GM21737 (cell line): ENCODE measurements at regions not wholly inside any gene's neighbourhood (a gene's known extent, or its start where the extent isn't known, plus 50 kb on each side); places are given as distances from the start of the nearest gene placed in this dataset.

ENCODE experiments used
- ATAC-seq: cut with Tn5 transposase; IDR thresholded peaks from one replicate; pipeline ENCODE4 v1.9.1; 2021; ENCODE audit warnings: mild to moderate bottlenecking, moderate library complexity; ENCODE audit not compliant: unreplicated experiment

GRCh38 chr6:66900133-66901083 lies 1193.4 kb upstream of the EYS start:
- ATAC-seq = no peak

GRCh38 chr6:66897576-66897975 lies 1190.5 kb upstream of the EYS start:
- ATAC-seq = no peak

- ATAC-seq = no peak
These were observed 1189.4 kb upstream of the EYS start for GRCh38 chr6:66896415-66896814.

GRCh38 chr6:66883453-66883852 lies 1176.4 kb upstream of the EYS start:
- no peak for ATAC-seq

GRCh38 chr6:66866801-66867200 lies 1159.8 kb upstream of the EYS start:
- no peak for ATAC-seq

GRCh38 chr6:66865771-66866170 lies 1158.7 kb upstream of the EYS start:
- ATAC-seq = no peak

- ATAC-seq = no peak
These were observed 1154.0 kb upstream of the EYS start for GRCh38 chr6:66861007-66861541.

GRCh38 chr6:66860328-66860727 lies 1153.3 kb upstream of the EYS start:
- ATAC-seq = no peak

GRCh38 chr6:66858196-66858595 lies 1151.2 kb upstream of the EYS start:
- ATAC-seq = no peak

GRCh38 chr6:66854014-66854413 lies 1147.0 kb upstream of the EYS start:
- no peak for ATAC-seq

GRCh38 chr6:66851930-66852329 lies 1144.9 kb upstream of the EYS start:
- ATAC-seq = no peak

- no peak for ATAC-seq
These were observed 1142.8 kb upstream of the EYS start for GRCh38 chr6:66849843-66850242.

- no peak for ATAC-seq
These were observed 1141.4 kb upstream of the EYS start for GRCh38 chr6:66848244-66848953.

GRCh38 chr6:66838764-66839163 lies 1131.7 kb upstream of the EYS start:
- no peak for ATAC-seq

GRCh38 chr6:66825539-66825938 lies 1118.5 kb upstream of the EYS start:
- ATAC-seq = no peak

- ATAC-seq = no peak
These were observed 1107.1 kb upstream of the EYS start for GRCh38 chr6:66814156-66814555.

- no peak for ATAC-seq
These were observed 1101.7 kb upstream of the EYS start for GRCh38 chr6:66808771-66809170.

GRCh38 chr6:66796987-66797386 lies 1090.0 kb upstream of the EYS start:
- ATAC-seq = no peak

GRCh38 chr6:66788579-66788978 lies 1081.6 kb upstream of the EYS start:
- no peak for ATAC-seq

GRCh38 chr6:66772800-66773199 lies 1065.8 kb upstream of the EYS start:
- ATAC-seq = no peak

GRCh38 chr6:66771626-66772025 lies 1064.6 kb upstream of the EYS start:
- no peak for ATAC-seq

- no peak for ATAC-seq
These were observed 1044.6 kb upstream of the EYS start for GRCh38 chr6:66751630-66752029.
